H1 (cell line): ENCODE measurements at regions not wholly inside any gene's neighbourhood (a gene's known extent, or its start where the extent isn't known, plus 50 kb on each side); places are given as distances from the start of the nearest gene placed in this dataset.

Source experiments
- CTCF ChIA-PET: fragments of 300-600 bp; sonication (Branson Sonifier 250); formaldehyde crosslinking; loops from one replicate; lab custom pipeline; 2021; ENCODE audit not compliant: partially characterized antibody; lab: Charles Lee
- POLR2A ChIA-PET: fragments of 300-600 bp; sonication (Branson Sonifier 250); formaldehyde crosslinking; loops from one replicate; lab custom pipeline; 2021; ENCODE audit warnings: inconsistent platforms; ENCODE audit not compliant: partially characterized antibody; lab: Charles Lee
- DNase-seq, 2 experiments: peaks; one replicate each; pipeline versions ENCODE4 v3.0.0 to v3.0.0-alpha.2; 2010 to 2022; ENCODE audit warnings: low spot score in 2 of 2, low read depth in 1 of 2, mixed read lengths in 1 of 2
- FAIRE-seq: peaks from 2 replicates; lab custom pipeline; 2011; peaks lifted over from hg19 to GRCh38; lab: Jason Lieb, UNC
- H2AFZ ChIP-seq: 2 replicates; pipeline ENCODE4 v1.8.1; 2012; ENCODE audit warnings: low read length, inconsistent platforms
- H2AK5ac ChIP-seq: 2 replicates; pipeline ENCODE4 v1.6.1; 2013; ENCODE audit warnings: low read depth, low read length
- H2BK120ac ChIP-seq: replicated peaks from 2 replicates; pipeline ENCODE3; 2013; ENCODE audit warnings: low read depth, low read length, inconsistent platforms
- H2BK12ac ChIP-seq: 2 replicates; pipeline ENCODE4 v1.6.1; 2013; ENCODE audit warnings: low read depth, low read length
- H2BK15ac ChIP-seq: 2 replicates; pipeline ENCODE4 v1.6.1; 2013; ENCODE audit warnings: low read length
- H2BK20ac ChIP-seq: 2 replicates; pipeline ENCODE4 v1.6.1; 2013; ENCODE audit warnings: low read length
- H2BK5ac ChIP-seq: 2 replicates; pipeline ENCODE4 v1.6.1; 2013; ENCODE audit warnings: low read depth, low read length
- H3K14ac ChIP-seq: 2 replicates; pipeline ENCODE4 v1.6.1; 2013; ENCODE audit warnings: inconsistent platforms; ENCODE audit not compliant: insufficient read length
- H3K18ac ChIP-seq: 2 replicates; pipeline ENCODE4 v1.6.1; 2013; ENCODE audit warnings: low read length; ENCODE audit errors: extremely low read depth
- H3K23ac ChIP-seq: 2 replicates; pipeline ENCODE4 v1.6.1; 2013; ENCODE audit warnings: inconsistent platforms; ENCODE audit not compliant: insufficient read length
- H3K23me2 ChIP-seq: 2 replicates; pipeline ENCODE4 v1.6.1; 2013; ENCODE audit warnings: low read depth, low read length
- H3K27ac ChIP-seq: 2 replicates; pipeline ENCODE4 v1.6.1; 2011; ENCODE audit warnings: low read depth, low read length, inconsistent platforms
- H3K27me3 ChIP-seq, 4 experiments: replicated peaks in 1 of 4; 1 replicate in 1 of 4; 2 replicates in 3 of 4; pipeline versions ENCODE4 v1.6.1 to v1.8.1; 2011 to 2013; ENCODE audit warnings: low read length in 3 of 4, mild to moderate bottlenecking in 3 of 4, inconsistent platforms in 2 of 4, mixed read lengths in 2 of 4, moderate library complexity in 1 of 4; ENCODE audit not compliant: control insufficient read depth in 3 of 4, insufficient read depth in 3 of 4; ENCODE audit errors: extremely low read depth in 1 of 4
- H3K36me3 ChIP-seq, 4 experiments: 2 replicates each; pipeline versions ENCODE4 v1.6.1 to v1.8.1; 2011 to 2013; ENCODE audit warnings: mild to moderate bottlenecking in 4 of 4, low read length in 3 of 4, moderate library complexity in 2 of 4, control low read depth in 1 of 4, inconsistent platforms in 1 of 4; ENCODE audit not compliant: insufficient read depth in 4 of 4, control insufficient read depth in 2 of 4
- H3K4ac ChIP-seq: replicated peaks from 2 replicates; pipeline ENCODE3; 2013; ENCODE audit warnings: low read length, low read depth, mixed read lengths, inconsistent platforms; ENCODE audit not compliant: insufficient read length
- H3K4me1 ChIP-seq, 4 experiments: replicated peaks in 1 of 4; 1 replicate in 1 of 4; 2 replicates in 3 of 4; pipeline versions ENCODE4 v1.6.1 to v1.8.1; 2011 to 2013; ENCODE audit warnings: low read length in 3 of 4, inconsistent platforms in 2 of 4, mixed read lengths in 1 of 4; ENCODE audit not compliant: insufficient read depth in 4 of 4, control insufficient read depth in 3 of 4
- H3K4me2 ChIP-seq, 2 experiments: 2 replicates each; pipeline versions ENCODE4 v1.6.1 to v1.8.1; 2011 to 2013; ENCODE audit warnings: low read depth in 2 of 2, low read length in 2 of 2, control low read depth in 1 of 2, inconsistent platforms in 1 of 2, mild to moderate bottlenecking in 1 of 2; ENCODE audit not compliant: insufficient read depth in 1 of 2
- H3K4me3 ChIP-seq, 4 experiments: fragments of 200-600, 300-600 bp in 1 of 4; sonication (generic), shearing (Covaris generic), sonication (Bioruptor Twin) in 1 of 4; 2 replicates each; pipeline versions ENCODE4 v1.5.1 to v1.8.1; 2011 to 2016; ENCODE audit warnings: low read length in 4 of 4, low read depth in 3 of 4, control low read depth in 2 of 4, inconsistent platforms in 2 of 4, mild to moderate bottlenecking in 2 of 4, mixed read lengths in 1 of 4, moderate library complexity in 1 of 4; ENCODE audit not compliant: insufficient read depth in 2 of 4; ENCODE audit errors: extremely low read depth in 1 of 4
- H3K56ac ChIP-seq: replicated peaks from 2 replicates; pipeline ENCODE3; 2013; ENCODE audit warnings: low read depth, mild to moderate bottlenecking, mixed read lengths, low read length, inconsistent platforms; ENCODE audit not compliant: insufficient read length
- H3K79me1 ChIP-seq: 2 replicates; pipeline ENCODE4 v1.6.1; 2013; ENCODE audit warnings: low read depth, low read length, control low read depth
- H3K79me2 ChIP-seq, 2 experiments: 2 replicates each; pipeline versions ENCODE4 v1.6.1 to v1.8.1; 2012 to 2013; ENCODE audit warnings: low read length in 2 of 2, mild to moderate bottlenecking in 2 of 2, inconsistent platforms in 1 of 2; ENCODE audit not compliant: insufficient read depth in 2 of 2, control insufficient read depth in 1 of 2
- H3K9ac ChIP-seq, 4 experiments: replicated peaks in 1 of 4; 1 replicate in 1 of 4; 2 replicates in 3 of 4; pipeline versions ENCODE4 v1.6.1 to v1.8.1; 2011 to 2013; ENCODE audit warnings: low read depth in 3 of 4, low read length in 3 of 4, control low read depth in 2 of 4, mild to moderate bottlenecking in 2 of 4, moderate library complexity in 2 of 4, inconsistent platforms in 1 of 4; ENCODE audit errors: extremely low read depth in 1 of 4
- H3K9me3 ChIP-seq, 2 experiments: 2 replicates each; pipeline versions ENCODE4 v1.6.1 to v1.8.1; 2012 to 2013; ENCODE audit warnings: mild to moderate bottlenecking in 2 of 2, moderate library complexity in 2 of 2, control low read depth in 1 of 2, inconsistent platforms in 1 of 2, low read depth in 1 of 2, low read length in 1 of 2, mixed read lengths in 1 of 2; ENCODE audit not compliant: insufficient read depth in 2 of 2
- H4K20me1 ChIP-seq, 2 experiments: replicated peaks in 1 of 2; 2 replicates each; pipeline versions ENCODE3 to v1.8.1; 2011 to 2013; ENCODE audit warnings: inconsistent platforms in 2 of 2, low read length in 2 of 2, mild to moderate bottlenecking in 1 of 2; ENCODE audit not compliant: insufficient read depth in 2 of 2, control insufficient read depth in 1 of 2
- H4K5ac ChIP-seq: 2 replicates; pipeline ENCODE4 v1.6.1; 2013; ENCODE audit warnings: low read length, low read depth, mixed read lengths, inconsistent platforms; ENCODE audit not compliant: insufficient read length
- H4K8ac ChIP-seq: 2 replicates; pipeline ENCODE4 v1.8.0; 2013; ENCODE audit warnings: mild to moderate bottlenecking, moderate library complexity, low read length, inconsistent platforms; ENCODE audit not compliant: insufficient read depth; ENCODE audit errors: extremely low read depth
- H4K91ac ChIP-seq: replicated peaks from 2 replicates; pipeline ENCODE3; 2013; ENCODE audit warnings: low read length, mixed read lengths, inconsistent platforms; ENCODE audit not compliant: insufficient read length
- CBX5 ChIP-seq: fragments of 300-800, 300-1000 bp; sonication (generic); IDR thresholded peaks from 2 replicates; pipeline ENCODE4 v1.7.1; 2016; ENCODE audit warnings: antibody characterized with exemption, low read length, low read depth
- CBX8 ChIP-seq: fragments of 300-800, 300-1000 bp; sonication (generic); IDR thresholded peaks from 2 replicates; pipeline ENCODE4 v1.7.1; 2016; ENCODE audit warnings: low read depth, low read length, borderline replicate concordance
- EP300 ChIP-seq, 2 experiments: IDR thresholded peaks; 1 replicate in 1 of 2; 2 replicates in 1 of 2; pipeline ENCODE4 v1.6.1; 2011 to 2012; ENCODE audit warnings: low read depth in 2 of 2, low read length in 2 of 2, mild to moderate bottlenecking in 2 of 2, borderline replicate concordance in 1 of 2, inconsistent platforms in 1 of 2, moderate library complexity in 1 of 2
- FOSL1 ChIP-seq: IDR thresholded peaks from 2 replicates; pipeline ENCODE4 v1.6.1; 2011; ENCODE audit warnings: mild to moderate bottlenecking, low read depth, low read length, moderate library complexity; ENCODE audit not compliant: insufficient read depth
- JUND ChIP-seq: IDR thresholded peaks from 2 replicates; pipeline ENCODE4 v1.6.1; 2011; ENCODE audit warnings: mild to moderate bottlenecking, improper control_type of control experiment, low read length
- MAFK ChIP-seq: IDR thresholded peaks from 2 replicates; pipeline ENCODE4 v1.6.1; 2012; ENCODE audit warnings: low read depth, mild to moderate bottlenecking, improper control_type of control experiment, low read length
- NRF1 ChIP-seq: IDR thresholded peaks from 2 replicates; pipeline ENCODE4 v1.6.1; 2011; ENCODE audit warnings: mild to moderate bottlenecking, low read depth, low read length, improper control_type of control experiment
- POLR2AphosphoS5 ChIP-seq: IDR thresholded peaks from 2 replicates; pipeline ENCODE4 v1.6.1; 2011; ENCODE audit warnings: low read depth, low read length
- SP2 ChIP-seq: IDR thresholded peaks from 2 replicates; pipeline ENCODE4 v1.6.1; 2012; ENCODE audit warnings: mild to moderate bottlenecking, low read length, inconsistent platforms
- YY1 ChIP-seq: IDR thresholded peaks from 2 replicates; pipeline ENCODE4 v1.6.1; 2011; ENCODE audit warnings: low read depth, mild to moderate bottlenecking, low read length
- ZNF274 ChIP-seq: IDR thresholded peaks from 2 replicates; pipeline ENCODE4 v1.7.0; 2012; ENCODE audit warnings: low read length, borderline replicate concordance; ENCODE audit errors: extremely low read depth
- WGBS, 2 experiments: shearing (Covaris generic) in 1 of 2; methylation state at CpG; one replicate each; pipeline versions ENCODE4 v1.1.6 to v1.1.7; 2013 to 2015; ENCODE audit warnings: low lambda C conversion rate in 2 of 2, mixed read lengths in 2 of 2, inconsistent platforms in 1 of 2, low coverage in 1 of 2, missing lambda C conversion rate in 1 of 2; ENCODE audit not compliant: insufficient replicate concordance in 2 of 2, insufficient coverage in 1 of 2, insufficient read length in 1 of 2; ENCODE audit errors: extremely low coverage in 1 of 2, missing lambda C conversion rate in 1 of 2; 5-methylcytosine and 5-hydroxymethylcytosine counted together
- TF ChIP-seq, protein P1 (sequence below): IDR thresholded peaks from 2 replicates; pipeline ENCODE4 v1.6.1; 2012; ENCODE audit warnings: inconsistent platforms

DNA sequence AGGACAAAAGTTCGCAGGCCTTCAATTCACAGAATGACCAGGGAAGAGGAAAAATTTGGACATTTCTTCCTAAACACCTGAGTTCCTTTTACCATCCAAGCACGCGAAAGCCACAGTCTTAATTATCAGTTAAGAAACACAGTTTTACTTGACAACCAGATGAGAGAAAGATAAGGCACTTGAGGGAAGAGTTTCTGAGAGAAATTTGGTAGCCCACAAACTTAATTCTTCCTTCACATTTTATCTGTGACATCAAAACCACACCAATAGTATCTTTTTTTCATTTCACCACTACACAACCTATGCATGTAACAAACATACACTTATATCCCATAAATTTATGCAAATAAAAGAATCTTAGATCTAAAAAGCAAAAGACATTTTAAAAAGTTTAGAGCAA is 326.6 kb downstream of the MZT1 start:
- Histone ChIP-seq H3K23me2 (no peaks in the 10 kb centered on the region; the same call in 1 of the 2 replicates), H2BK15ac (no peak overlapping the region), H2BK20ac (no peak overlapping the region), H3K4me3 (no peak overlapping the region), H3K14ac (no peak overlapping the region), H3K27me3 (no peaks in the 10 kb centered on the region), H3K4me1 (peaks cover 0 to 3% (median under 1%) of the 10 kb centered on the region in 4 experiments; a peak in 1 of 7 replicates), H4K91ac (no peak overlapping the region), H4K20me1 (no peaks in the 10 kb centered on the region), H2AK5ac (no peak overlapping the region), H3K27ac (no peak overlapping the region), H3K9ac (no peak overlapping the region), H3K18ac (no peak overlapping the region), H2AFZ (no peak overlapping the region), H2BK5ac (no peak overlapping the region), H3K79me1 (no peaks in the 10 kb centered on the region), H3K23ac (no peak overlapping the region), H4K5ac (no peak overlapping the region), H3K4me2 (no peak overlapping the region), H3K79me2 (no peaks in the 10 kb centered on the region), H3K4ac (no peak overlapping the region), H4K8ac (no peak overlapping the region), H3K9me3 (no peaks in the 10 kb centered on the region), H3K36me3 (no peaks in the 10 kb centered on the region), H3K56ac (no peak overlapping the region), H2BK120ac (no peak overlapping the region), H2BK12ac (no peak overlapping the region)
- POLR2A ChIA-PET: no interaction called here
- CTCF ChIA-PET: no interaction called here
- DNase-seq (no peak), FAIRE-seq (no peak)
- 93% methylated on average over 3 of the region's 3 CpGs; no CpG with 5 or more reads in 1 of the 2 experiments for WGBS, 2 experiments
- TF ChIP-seq MAFK (no peak), POLR2AphosphoS5 (no peak), NRF1 (no peak), EP300 (IDR thresholded peaks at IDR 0.05; ENCODE audit: borderline replicate concordance in 1 of 2, low read depth in 2 of 2, low read length in 2 of 2) (no peak), FOSL1 (no peak), SP2 (no peak), CBX8 (no peak), YY1 (no peak), ZNF274 (no peak), JUND (no peak), CBX5 (no peak)
- TF ChIP-seq, protein P1, sequence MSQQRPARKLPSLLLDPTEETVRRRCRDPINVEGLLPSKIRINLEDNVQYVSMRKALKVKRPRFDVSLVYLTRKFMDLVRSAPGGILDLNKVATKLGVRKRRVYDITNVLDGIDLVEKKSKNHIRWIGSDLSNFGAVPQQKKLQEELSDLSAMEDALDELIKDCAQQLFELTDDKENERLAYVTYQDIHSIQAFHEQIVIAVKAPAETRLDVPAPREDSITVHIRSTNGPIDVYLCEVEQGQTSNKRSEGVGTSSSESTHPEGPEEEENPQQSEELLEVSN: no peak
